ENCODE measurements at regions not wholly inside any gene's neighbourhood (a gene's known extent, or its start where the extent isn't known, plus 50 kb on each side); places are given as distances from the start of the nearest gene placed in this dataset.

GRCh38 chr17:33932996-33933395 is 322.1 kb upstream of the CCL2 start:
- TF ChIP-seq CTCF (conservative IDR thresholded peaks at IDR 0.05; ENCODE audit: low read length) (no peak), EZH2phosphoT487 (IDR thresholded peaks at IDR 0.05; ENCODE audit: borderline replicate concordance) (no peak)
- H3K4me3 ChIP-seq (ENCODE audit: low read length, poor library complexity, severe bottlenecking) = no peak overlapping the region
- H3K79me2 ChIP-seq (ENCODE audit: insufficient read depth, low read length) = no peaks in the 10 kb centered on the region

GRCh38 chr17:33933576-33933975 is 321.5 kb upstream of the CCL2 start:
- H3K9ac ChIP-seq (ENCODE audit: low read depth, low read length, poor library complexity, severe bottlenecking) = no peak overlapping the region
- H3K9me3 ChIP-seq (ENCODE audit: insufficient read depth, low read depth, low read length) = no peaks in the 10 kb centered on the region
- H3K79me2 ChIP-seq (ENCODE audit: insufficient read depth, low read length) = no peaks in the 10 kb centered on the region
- H4K20me1 ChIP-seq (ENCODE audit: insufficient read depth, low read length, poor library complexity, severe bottlenecking) = no peaks in the 10 kb centered on the region
- no peaks in the 10 kb centered on the region for H3K36me3 ChIP-seq (ENCODE audit: insufficient read depth, low read length)
- H3K4me2 ChIP-seq (ENCODE audit: low read depth, low read length, poor library complexity, severe bottlenecking) = no peak overlapping the region
- no peaks in the 10 kb centered on the region for H3K27me3 ChIP-seq (ENCODE audit: insufficient read depth, low read length, poor library complexity, severe bottlenecking)
- H2AFZ ChIP-seq (ENCODE audit: low read length) = no peak overlapping the region
- TF ChIP-seq CTCF (conservative IDR thresholded peaks at IDR 0.05; ENCODE audit: low read length) (no peak), EZH2phosphoT487 (IDR thresholded peaks at IDR 0.05; ENCODE audit: borderline replicate concordance) (no peak)
- H3K4me1 ChIP-seq (ENCODE audit: insufficient read depth, low read length, poor library complexity, severe bottlenecking) = no peaks in the 10 kb centered on the region
- no peaks in the 10 kb centered on the region for H3K9me2 ChIP-seq (replicated peaks; ENCODE audit: low read depth, low read length)
- H3F3A ChIP-seq (ENCODE audit: low read depth) = no peaks in the 10 kb centered on the region
- no peak overlapping the region for H3K4me3 ChIP-seq (ENCODE audit: low read length, poor library complexity, severe bottlenecking)

More at GRCh38 chr17:33932996-33933395, 322.1 kb upstream of the CCL2 start:
- H3K9me3 ChIP-seq (ENCODE audit: insufficient read depth, low read depth, low read length) = no peaks in the 10 kb centered on the region
- H3K27me3 ChIP-seq (ENCODE audit: insufficient read depth, low read length, poor library complexity, severe bottlenecking) = no peaks in the 10 kb centered on the region
- no peaks in the 10 kb centered on the region for H3K4me1 ChIP-seq (ENCODE audit: insufficient read depth, low read length, poor library complexity, severe bottlenecking)
- H3K36me3 ChIP-seq (ENCODE audit: insufficient read depth, low read length) = no peaks in the 10 kb centered on the region
- H3K9me2 ChIP-seq (replicated peaks; ENCODE audit: low read depth, low read length) = no peaks in the 10 kb centered on the region
- H2AFZ ChIP-seq (ENCODE audit: low read length) = no peak overlapping the region
- H3K9ac ChIP-seq (ENCODE audit: low read depth, low read length, poor library complexity, severe bottlenecking) = no peak overlapping the region
- no peaks in the 10 kb centered on the region for H4K20me1 ChIP-seq (ENCODE audit: insufficient read depth, low read length, poor library complexity, severe bottlenecking)
- H3F3A ChIP-seq (ENCODE audit: low read depth) = no peaks in the 10 kb centered on the region
- H3K4me2 ChIP-seq (ENCODE audit: low read depth, low read length, poor library complexity, severe bottlenecking) = no peak overlapping the region

GRCh38 chr17:33934696-33935095 is 320.4 kb upstream of the CCL2 start:
- no peak for TF ChIP-seq CTCF (conservative IDR thresholded peaks at IDR 0.05; ENCODE audit: low read length)
- no peak for TF ChIP-seq EZH2phosphoT487 (IDR thresholded peaks at IDR 0.05; ENCODE audit: borderline replicate concordance)
- H3F3A ChIP-seq (ENCODE audit: low read depth) = no peaks in the 10 kb centered on the region
- no peak overlapping the region for H3K4me2 ChIP-seq (ENCODE audit: low read depth, low read length, poor library complexity, severe bottlenecking)
- H3K4me1 ChIP-seq (ENCODE audit: insufficient read depth, low read length, poor library complexity, severe bottlenecking) = no peaks in the 10 kb centered on the region
- H2AFZ ChIP-seq (ENCODE audit: low read length) = no peak overlapping the region
- H3K9me2 ChIP-seq (replicated peaks; ENCODE audit: low read depth, low read length) = no peaks in the 10 kb centered on the region
- no peaks in the 10 kb centered on the region for H3K79me2 ChIP-seq (ENCODE audit: insufficient read depth, low read length)
- no peaks in the 10 kb centered on the region for H3K36me3 ChIP-seq (ENCODE audit: insufficient read depth, low read length)
- no peaks in the 10 kb centered on the region for H3K9me3 ChIP-seq (ENCODE audit: insufficient read depth, low read depth, low read length)
- H3K27me3 ChIP-seq (ENCODE audit: insufficient read depth, low read length, poor library complexity, severe bottlenecking) = no peaks in the 10 kb centered on the region
- H3K4me3 ChIP-seq (ENCODE audit: low read length, poor library complexity, severe bottlenecking) = no peak overlapping the region
- no peak overlapping the region for H3K9ac ChIP-seq (ENCODE audit: low read depth, low read length, poor library complexity, severe bottlenecking)
- no peaks in the 10 kb centered on the region for H4K20me1 ChIP-seq (ENCODE audit: insufficient read depth, low read length, poor library complexity, severe bottlenecking)

All from Loucy (cell line).